ENCODE measurements at regions not wholly inside any gene's neighbourhood (a gene's known extent, or its start where the extent isn't known, plus 50 kb on each side); places are given as distances from the start of the nearest gene placed in this dataset.

DNA sequence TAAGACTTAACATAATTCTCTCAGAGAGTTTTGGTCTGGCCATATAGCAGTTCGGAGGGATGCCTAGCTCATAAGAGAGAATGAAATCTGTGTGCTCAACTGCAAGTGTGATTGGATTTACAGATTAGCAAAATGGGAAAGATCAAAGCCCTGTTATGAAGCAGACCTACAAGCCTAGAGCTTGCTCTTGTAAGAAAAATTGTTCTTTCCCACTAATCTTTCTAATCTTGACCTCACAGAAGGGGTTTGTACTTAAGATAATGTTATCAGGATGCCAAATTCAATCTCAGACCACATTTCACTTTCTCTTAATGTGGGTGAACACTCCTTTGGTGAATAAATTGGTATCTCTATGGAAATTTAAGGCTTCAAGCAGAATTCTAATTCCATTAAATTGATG is 267.2 kb downstream of the RAB38 start:
- TF ChIP-seq, protein P1, sequence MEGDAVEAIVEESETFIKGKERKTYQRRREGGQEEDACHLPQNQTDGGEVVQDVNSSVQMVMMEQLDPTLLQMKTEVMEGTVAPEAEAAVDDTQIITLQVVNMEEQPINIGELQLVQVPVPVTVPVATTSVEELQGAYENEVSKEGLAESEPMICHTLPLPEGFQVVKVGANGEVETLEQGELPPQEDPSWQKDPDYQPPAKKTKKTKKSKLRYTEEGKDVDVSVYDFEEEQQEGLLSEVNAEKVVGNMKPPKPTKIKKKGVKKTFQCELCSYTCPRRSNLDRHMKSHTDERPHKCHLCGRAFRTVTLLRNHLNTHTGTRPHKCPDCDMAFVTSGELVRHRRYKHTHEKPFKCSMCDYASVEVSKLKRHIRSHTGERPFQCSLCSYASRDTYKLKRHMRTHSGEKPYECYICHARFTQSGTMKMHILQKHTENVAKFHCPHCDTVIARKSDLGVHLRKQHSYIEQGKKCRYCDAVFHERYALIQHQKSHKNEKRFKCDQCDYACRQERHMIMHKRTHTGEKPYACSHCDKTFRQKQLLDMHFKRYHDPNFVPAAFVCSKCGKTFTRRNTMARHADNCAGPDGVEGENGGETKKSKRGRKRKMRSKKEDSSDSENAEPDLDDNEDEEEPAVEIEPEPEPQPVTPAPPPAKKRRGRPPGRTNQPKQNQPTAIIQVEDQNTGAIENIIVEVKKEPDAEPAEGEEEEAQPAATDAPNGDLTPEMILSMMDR (IDR thresholded peaks at IDR 0.05; ENCODE audit: low read length) = no peak
- TF ChIP-seq EZH2 (optimal IDR thresholded peaks at IDR 0.05; ENCODE audit: low read depth, low read length) = no peak
- no peak for TF ChIP-seq EZH2phosphoT487 (IDR thresholded peaks at IDR 0.05; ENCODE audit: low read length)

All from MM.1S (cell line).